Inflammatory macrophage treated with lipopolysaccharide for 4 hours (primary cell): ENCODE measurements at regions not wholly inside any gene's neighbourhood (a gene's known extent, or its start where the extent isn't known, plus 50 kb on each side); places are given as distances from the start of the nearest gene placed in this dataset.

Source experiments
- DNase-seq: peaks from one replicate; pipeline ENCODE4 v3.0.0-alpha.2; 2020

DNA sequence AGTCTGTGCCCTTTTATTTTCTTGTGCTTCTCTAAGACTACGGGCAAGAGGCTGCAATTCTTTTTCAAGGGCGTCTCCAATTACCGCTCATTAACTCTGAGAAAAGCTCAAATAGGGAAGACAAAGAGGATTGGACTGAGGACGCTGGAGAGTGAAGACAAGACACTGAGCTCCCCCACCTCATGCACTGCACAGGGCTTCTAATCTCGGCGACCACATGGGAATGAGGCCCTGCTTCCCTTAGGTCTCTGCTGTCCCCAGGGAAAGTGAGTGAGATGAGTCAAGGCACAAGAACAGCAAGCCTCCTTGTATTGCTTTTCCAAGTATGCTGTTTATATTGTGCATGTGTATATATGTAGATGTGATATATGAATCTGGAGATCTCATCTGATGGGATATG lies 392.2 kb upstream of the CFAP20DC start:
- DNase-seq = no peak

DNA sequence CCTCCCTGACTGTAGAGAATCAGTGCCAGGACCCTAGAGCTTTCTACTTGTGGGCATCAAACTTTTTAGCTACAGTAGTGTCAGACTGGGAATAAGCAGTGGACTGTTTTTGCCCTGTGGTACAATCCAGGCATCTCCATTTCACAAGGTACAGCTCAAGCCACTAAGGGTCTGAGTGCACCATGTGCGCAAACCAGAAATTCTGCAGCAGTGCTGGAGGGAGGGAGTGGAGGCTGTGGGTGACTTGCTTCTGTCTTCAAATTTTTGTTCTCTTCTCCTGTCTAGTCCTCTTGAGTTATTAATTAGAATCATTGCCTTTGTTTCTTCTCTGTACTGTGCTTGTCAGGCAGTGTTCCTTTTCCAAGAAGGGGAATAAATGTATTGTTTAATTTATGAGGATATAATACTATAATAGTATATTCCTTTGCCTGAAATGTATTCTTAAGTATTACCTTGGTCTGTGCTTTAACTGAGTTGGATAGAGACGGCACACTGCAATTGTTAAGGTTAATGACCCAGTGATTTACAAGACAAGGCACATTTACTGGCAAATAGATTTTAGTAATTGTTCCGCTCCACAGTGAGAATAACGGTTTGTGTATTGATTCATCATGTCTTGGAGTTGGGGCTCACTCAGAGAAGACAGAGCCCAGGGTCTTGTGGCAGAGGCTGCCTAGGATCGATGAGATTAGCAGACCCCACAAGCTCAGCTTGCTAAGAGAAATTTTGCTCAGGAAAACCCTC lies 390.6 kb upstream of the CFAP20DC start:
- DNase-seq = no peak

DNA sequence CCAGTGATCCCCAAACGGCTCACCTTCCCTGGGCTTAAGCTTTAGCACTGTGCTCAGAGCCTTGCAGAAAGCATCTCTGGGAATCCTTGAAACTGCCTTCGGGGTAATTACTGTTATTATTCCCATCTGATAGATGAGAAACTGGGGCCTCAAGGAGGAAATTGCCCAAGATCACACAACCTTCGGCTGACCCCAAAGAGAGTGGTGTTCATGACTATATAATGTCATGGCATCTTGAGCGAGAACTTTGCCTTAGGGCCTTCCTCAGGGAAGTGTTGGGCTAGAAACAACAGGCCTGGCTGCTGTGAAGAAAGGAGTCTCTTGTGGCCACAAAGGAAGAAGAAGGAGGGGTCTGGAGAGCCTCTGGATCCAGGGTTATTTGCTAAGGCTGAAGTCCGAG lies 388.7 kb upstream of the CFAP20DC start:
- DNase-seq = no peak

DNA sequence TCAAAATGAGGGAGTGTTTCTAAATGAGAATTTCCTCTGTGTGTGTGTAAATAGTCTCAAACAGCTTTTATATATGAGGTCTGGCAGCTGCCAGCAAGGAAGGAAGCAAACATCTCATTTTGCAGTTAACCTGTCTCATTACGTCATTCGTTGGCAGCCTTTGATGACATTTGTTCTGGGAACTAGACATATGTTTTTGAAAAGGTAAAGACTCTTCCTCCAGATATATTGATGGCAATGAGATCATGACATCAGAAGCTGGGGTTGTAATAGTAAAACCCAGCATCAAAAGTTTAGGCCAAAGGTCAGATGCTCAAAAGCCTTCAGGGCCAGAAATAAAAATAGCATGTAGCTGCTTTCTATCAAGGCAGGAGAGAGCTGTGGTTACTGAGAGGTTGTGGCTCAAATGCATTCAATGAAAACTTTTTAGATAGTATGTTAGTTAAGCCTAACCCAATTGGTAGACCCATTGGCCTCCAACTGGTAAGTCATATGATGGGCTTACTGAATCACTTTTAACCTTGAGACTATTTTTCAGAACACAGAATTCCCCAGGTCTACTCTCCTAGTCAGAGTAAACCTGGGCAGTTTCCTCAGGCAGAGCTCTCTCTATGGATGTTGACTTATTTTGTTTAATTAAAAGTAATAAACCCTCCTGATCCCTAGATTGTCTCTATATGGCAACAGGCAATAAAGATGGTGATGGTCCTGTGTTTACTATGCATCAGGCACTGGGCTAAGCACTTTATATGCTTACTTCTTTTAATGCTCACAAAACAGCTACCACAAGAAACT lies 386.5 kb upstream of the CFAP20DC start:
- DNase-seq = no peak

DNA sequence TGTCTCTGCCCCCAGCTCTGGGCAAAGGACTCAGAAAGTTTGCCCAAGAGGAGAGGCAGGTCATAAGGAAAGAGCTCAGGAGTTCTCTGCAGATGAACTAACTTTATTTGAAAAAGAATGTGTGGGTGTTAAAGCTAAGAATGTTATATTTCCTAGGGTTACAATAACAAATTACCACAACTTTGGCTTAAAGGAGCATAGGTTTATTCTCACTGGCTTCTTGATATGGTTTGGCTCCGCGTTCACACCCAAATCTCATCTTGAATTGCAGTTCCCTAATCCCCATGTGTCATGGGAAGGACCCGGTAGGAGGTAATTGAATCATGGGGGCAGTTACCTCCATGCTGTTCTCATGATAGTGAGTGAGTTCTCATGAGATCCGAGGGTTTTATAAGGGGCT lies 383.7 kb upstream of the CFAP20DC start:
- no peak for DNase-seq

DNA sequence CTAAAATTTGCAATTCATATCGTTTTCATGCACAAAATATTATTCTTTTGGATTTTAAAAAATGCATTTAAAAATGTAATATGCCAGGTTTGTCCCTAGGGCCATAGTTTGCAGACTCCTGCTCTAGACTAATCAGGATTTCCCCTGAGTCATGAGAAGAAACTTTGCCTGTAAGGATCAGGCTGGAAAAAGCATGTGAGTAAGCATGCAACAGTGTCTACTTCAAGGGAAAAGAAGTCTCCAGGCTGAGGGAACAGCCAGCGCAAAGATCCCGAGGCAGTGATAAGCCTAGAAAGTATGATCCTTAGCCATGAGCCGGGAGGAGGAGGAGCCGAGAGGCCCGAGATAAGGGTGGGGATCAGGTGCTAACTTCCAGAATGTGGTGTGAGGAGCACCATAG lies 382.8 kb upstream of the CFAP20DC start:
- DNase-seq = no peak

DNA sequence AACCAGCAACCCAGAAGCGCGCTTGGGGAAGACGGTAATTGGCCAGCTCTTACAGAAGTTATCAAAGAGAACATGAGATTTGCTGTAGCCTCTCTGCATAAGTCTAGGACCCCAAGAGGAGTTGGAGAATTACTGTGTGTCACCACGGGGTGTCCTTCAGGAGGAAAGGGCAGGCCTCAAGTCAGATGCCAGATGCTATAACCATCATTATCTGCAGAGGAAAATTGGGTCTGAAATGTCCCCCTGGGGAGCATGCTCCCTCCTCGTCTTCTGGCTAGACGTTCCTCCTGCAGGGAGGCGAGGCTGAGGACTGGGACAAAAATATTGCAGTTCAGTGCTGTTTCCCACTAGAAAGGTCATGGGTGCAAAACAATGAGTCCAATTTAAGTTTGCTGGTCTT lies 380.5 kb upstream of the CFAP20DC start:
- DNase-seq = no peak

DNA sequence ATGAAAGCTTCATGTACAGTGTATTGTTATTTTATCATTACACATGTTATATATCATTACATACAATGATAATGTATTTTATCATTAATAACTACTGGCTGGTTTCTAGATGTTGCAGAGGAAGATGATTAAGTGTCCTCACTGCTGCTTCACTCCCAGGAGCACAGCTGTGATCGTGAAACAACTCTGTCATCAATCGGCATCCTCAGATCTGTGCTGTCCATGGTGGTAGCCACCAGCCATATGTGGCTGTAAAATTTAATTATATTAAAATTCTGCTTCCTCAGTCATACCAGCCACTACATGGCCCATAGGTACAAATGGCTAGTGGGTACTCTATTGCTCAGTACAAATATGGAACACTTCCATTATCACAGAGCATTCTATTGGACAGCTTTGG lies 379.4 kb upstream of the CFAP20DC start:
- no peak for DNase-seq

DNA sequence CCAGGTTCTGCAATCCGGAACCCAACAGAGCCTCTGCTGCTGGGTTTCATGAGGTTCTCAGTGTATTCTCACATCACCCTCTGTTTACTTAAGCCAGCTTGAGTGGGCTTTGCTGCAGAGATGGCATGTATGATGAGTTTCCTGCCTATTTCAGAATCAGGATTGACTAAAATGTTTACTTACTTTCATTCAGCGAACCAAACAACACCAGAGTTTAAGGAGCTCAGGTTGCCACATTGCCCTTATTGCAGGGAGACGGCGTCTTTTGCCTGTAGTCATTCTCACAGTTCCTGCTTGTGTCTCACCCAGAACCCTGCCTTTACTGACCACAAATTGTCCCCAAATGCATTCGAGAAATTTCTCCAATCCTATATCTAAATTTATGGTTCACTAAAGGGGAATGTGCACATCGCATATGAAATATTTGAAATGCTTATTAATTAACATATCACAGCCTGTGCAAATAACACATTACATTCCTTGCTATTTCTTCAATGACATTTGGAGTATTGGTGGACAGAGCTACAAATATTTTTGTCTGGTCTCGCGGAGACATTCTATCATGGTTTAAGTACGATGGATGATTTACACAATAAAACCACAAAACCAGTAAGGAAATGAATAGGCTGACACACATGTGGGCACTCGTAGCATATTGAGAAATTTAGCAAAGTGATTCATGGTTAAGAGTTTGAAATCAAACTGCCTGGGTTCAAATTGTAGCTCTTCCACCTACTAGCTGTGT lies 377.2 kb upstream of the CFAP20DC start:
- peak; percentile 86 for DNase-seq

DNA sequence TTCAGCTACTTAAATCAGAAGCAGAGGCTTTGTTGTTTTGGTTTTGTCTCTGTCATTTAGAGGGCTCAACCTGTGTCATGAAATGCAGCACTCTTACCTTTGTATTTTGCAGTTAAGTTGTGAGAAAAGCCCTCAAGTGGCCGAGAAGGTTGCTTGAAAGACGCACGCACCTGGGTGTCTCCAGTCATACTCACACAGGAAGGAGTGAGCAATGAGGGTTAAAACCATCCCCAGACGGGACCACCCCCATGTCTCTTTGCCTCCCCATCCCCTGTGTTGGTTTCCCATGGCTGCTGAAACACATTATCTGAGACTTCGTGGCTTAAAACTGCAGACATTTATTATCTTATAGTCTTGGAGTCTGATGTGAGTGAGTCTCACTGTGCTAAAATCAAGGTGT lies 376.1 kb upstream of the CFAP20DC start:
- DNase-seq = no peak

DNA sequence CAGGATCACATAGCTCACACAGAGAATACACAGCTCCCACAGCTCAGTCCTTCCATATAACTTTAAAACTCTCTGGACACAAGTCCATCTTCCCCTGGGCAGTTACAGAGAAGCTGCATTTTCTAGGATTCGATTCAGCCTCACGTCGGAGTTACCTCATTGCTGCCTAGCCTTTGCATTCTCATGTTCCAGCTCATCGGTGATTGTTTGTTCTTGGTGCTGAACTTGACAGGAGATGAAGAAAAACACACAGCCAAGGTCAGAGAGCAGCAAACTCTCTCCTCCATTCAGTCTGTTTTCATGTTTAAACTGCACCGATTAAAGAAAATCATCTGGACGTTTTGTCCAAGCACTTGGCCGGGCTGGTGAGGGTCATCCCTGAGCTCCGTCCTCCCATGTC lies 375.5 kb upstream of the CFAP20DC start:
- no peak for DNase-seq

DNA sequence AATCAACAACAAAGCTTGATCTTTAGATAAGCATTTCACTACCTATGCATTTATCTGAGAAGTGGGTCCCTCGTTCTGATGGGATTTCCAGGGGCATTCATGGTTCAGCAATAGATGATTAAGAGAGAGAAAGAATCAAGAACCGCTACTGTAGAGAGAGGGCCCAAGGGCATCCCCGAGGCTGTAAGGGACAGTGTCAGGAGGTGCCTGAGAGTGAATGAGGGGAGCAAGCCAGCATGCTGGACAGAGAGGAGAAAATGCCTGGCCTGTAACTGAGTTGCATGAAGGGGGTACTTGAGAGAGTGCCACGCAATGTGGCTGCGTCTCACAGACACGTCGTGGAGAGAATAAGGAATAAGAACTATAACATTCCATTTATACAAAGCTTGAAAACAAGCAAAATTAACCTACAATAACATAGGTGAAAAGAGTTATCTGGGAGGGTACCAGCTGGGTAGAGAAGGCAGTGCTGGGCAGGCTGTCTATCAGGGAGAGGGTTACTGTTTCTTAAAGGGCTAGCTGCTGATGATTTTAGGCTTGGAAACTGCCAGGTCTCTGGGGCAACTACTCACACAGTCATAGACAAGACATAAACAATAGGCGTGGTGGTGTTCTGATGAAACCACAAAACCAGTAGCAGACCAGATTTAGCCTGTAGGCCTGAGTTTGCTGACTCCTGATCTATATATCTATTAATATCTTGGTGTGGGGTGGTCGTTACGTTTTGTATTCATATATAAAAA lies 374.6 kb upstream of the CFAP20DC start:
- peak; percentile 43 for DNase-seq

DNA sequence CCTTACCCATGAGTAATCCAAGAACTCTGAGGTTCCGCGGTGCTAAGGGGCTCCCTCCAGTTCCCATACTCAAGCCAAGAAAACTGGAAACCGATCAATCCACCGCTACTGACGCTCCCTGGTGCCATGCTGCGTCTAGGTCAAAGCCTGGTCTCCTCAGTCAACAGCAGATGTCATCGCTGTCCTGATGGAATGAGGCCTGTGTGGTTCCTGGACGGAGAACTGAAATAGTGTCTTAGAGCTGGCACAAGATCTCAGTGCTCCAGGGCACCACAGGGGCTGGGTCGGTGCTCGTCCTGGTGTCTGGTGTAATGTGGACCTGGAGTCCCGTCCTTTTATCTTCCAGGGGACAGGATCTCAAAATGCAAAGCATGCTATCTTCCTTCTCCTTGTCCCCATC lies 373.9 kb upstream of the CFAP20DC start:
- DNase-seq = no peak

DNA sequence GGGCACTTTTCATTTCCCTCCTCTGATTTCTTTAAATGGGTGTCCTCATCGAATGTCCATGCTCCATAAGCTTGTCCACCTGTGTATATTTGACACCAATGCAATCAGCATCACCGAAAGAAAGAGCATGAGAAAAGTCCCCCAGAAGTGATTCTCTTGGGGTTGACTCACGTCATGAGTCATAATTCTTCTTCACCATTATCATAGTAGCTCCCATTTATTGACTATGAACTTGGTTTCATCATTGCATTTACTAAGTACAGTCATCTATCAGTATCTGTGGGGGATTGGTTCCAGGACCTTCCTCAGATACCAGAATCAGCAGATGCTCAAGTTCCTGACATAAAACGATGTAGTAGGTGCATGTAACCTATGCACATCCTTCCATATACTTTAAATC lies 372.5 kb upstream of the CFAP20DC start:
- peak; percentile 4 for DNase-seq

DNA sequence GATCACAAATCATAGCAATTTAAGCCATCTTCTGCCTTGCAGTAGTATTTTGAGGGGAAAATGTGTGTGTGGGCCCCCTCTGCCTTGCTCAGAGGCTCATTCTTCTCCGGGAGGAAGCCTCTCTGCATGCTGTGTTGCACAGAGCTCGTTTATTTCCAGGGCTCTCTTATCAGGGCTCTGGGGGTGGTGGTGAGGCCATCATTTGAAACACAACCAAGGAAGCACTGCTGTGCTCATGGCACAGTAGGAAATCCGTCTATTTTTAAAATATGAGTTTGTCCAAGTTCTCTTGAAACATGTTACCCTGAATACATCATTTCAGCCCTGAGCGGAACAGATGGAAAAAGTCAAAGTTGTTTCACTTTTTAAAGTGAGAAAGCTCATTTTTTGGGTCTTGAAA lies 369.0 kb upstream of the CFAP20DC start:
- no peak for DNase-seq

DNA sequence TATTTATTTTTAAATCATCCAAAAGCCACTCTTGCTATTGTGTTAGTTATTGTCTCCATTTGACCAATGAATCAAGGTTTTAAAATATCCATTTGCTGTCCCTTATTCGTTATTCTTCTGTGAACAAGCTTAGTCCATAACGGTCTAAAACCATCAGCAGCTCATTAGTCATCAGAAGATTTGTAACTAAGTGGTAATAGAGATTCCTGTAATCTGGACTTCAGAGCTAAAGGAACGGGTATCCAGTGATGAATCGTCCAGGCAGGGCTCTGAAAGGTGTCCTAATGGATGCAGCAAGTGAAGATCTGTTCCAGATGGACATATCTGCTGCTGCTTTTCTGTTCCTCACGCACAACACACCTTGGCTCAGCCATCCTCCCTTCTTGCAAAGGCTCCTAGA lies 362.7 kb upstream of the CFAP20DC start:
- no peak for DNase-seq

DNA sequence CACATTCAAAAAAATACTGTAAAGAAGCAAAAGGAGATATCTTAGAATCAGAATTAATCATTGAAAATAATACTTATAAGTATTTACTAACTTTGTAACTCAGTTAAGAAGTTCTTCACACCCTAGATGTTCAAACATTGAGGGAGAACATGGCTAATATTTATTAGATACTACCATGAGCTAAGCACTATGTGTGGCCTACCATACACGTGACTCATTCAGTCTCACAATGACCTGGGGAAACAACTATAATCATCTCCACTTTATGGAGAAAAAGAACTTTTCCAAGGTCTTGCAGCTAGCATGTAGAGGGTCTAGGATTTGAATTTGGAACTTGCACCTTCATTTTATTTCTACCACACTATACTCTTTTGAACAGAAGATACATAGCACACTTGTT lies 361.9 kb upstream of the CFAP20DC start:
- no peak for DNase-seq

DNA sequence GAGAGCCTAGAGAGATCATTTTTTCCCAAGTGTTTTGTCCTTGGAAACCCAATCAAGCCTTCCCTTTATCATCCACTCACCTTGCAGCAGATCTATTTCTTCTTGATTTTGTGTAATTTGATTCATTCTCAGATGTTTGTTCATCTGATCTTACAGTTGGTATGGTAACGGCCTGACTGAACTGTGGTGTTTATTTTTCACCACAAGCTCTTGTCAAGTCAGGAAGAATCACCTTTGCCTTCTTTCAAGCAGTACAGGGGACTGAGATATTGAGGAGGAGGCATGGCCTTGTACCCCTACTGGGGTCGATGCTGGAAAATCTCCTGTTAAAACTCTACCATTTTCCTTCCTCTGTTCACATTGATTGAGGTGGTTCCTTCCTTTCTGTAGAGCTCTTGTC lies 361.4 kb upstream of the CFAP20DC start:
- DNase-seq = no peak

DNA sequence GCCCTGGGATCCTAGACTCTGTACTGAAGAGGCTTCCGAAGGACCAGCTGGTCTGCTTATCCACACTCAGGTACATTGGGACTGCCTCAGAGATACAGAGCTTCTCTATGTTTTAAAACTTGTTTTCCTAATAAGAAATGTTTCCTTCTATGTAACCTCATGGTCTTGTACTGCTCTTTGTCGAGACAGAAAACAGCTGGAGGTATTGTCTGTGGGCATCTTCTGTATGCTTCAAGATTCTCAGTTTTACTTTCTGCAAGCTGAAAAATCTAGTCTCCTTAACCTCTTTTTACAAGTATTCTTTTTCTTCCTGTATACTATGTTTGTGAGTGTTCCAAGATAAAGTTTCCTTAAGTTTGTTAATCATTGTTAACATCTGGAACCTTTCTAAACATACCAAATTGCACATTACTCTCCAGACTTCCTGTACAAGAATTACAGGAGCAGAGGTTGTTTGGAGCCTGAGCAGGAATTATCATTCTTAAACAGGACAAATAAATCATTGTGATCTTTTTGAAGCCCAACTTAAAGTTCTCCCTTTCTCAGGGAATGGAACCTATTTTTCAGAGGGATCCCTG lies 358.3 kb upstream of the CFAP20DC start:
- no peak for DNase-seq

DNA sequence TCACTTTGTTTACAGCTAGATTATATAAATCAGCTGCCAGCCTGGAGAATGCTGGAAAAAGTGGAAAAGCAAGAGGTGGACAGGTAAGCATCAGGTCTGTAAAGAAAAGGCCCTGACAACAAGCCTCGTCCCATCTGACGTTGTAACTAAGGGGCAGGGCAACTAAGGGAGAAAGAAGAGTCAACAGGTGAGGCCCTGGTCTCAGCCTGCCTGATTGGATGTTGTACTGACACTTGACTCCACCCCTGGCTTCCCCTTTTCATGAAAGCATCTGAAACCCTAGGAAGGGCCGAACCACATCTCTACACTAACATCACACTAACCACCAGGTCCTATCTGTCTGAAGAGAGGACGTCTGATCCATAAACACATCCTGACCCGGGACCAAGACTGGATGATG lies 357.6 kb upstream of the CFAP20DC start:
- DNase-seq = no peak

DNA sequence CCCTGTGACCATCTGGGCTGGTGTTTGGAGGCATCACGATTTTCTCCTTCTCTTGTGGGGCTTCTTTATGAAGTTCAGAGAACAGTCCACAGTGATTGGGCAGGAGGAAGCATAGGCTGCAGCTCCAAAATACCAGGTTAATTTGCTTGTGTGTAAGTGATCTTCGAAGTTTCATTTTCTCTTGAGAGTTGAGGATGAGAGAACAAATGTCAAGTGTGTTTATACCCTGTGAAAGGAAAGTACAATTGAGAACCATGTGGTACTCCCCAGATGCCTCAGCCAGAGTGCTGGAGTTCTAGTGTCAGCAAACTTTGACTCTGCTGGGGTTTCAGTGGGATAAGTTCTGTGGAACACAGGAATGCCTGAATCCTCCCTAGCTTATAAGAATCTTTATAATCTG lies 357.1 kb upstream of the CFAP20DC start:
- DNase-seq = no peak

DNA sequence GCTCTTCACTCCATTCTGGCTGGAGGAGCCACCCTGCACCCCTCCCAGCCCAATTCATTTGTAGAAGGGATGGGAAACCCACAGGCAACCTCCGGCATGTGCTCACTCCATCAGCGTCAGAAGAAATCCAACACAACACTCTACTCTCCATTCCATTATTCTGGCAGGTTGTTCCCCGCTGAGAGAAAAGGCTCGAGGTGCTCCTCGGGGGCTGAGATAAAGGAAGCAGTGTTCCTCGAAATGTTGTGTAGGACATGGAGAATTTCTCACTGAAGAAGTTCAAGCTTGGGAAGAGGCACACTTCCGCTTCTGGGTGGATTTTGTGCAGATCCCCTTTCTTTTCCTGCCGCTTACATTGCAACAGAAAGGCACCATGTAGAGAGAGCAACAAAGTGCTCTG lies 355.0 kb upstream of the CFAP20DC start:
- DNase-seq = no peak

DNA sequence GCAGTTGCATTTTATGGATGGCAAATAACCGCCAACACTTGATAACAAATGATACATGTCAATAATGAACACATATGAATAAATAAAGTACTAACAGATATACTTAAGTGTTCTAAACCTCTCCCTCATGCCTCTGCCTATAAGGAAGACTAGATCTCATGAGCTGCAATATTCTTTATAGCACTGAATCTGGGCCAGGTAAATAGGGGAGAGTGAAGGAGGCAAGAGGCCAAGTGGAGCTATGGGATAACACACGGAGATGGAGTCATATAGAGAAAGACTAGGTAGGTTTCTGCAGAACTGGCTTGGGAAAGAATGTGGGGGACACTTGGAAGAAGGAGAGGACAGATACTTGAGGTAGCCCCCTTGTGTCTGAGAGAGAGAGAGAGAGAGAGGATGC lies 354.2 kb upstream of the CFAP20DC start:
- DNase-seq = no peak
